Sigmoid colon (tissue), 6 donors: ENCODE measurements at regions not wholly inside any gene's neighbourhood (a gene's known extent, or its start where the extent isn't known, plus 50 kb on each side); places are given as distances from the start of the nearest gene placed in this dataset.

Experiments used
- DNase-seq: peaks from one replicate; pipeline ENCODE4 v3.0.0-alpha.2; 2019
- H3K27ac ChIP-seq, 4 donors: fragments of 200-600 bp; sonication (generic); one replicate each; pipeline ENCODE4 v1.5.1; 2016 to 2019; ENCODE audit warnings: mild to moderate bottlenecking in 1 of 4
- H3K27me3 ChIP-seq, 3 donors: fragments of 200-600 bp; sonication (generic); one replicate each; pipeline ENCODE4 v1.5.1; 2019; ENCODE audit warnings: mild to moderate bottlenecking in 1 of 3
- H3K36me3 ChIP-seq, 4 donors: fragments of 200-600 bp; sonication (generic); one replicate each; pipeline ENCODE4 v1.5.1; 2016 to 2019
- H3K4me1 ChIP-seq, 4 donors: fragments of 200-600 bp; sonication (generic); one replicate each; pipeline ENCODE4 v1.5.1; 2017 to 2019
- H3K4me3 ChIP-seq, 4 donors: fragments of 200-600 bp; sonication (generic); one replicate each; pipeline ENCODE4 v1.5.1; 2017 to 2019; ENCODE audit warnings: mild to moderate bottlenecking in 2 of 4, moderate library complexity in 1 of 4
- H3K9me3 ChIP-seq, 4 donors: fragments of 200-600 bp in 3 of 4; sonication (generic) in 3 of 4; one replicate each; pipeline versions ENCODE4 v1.5.1 to v1.6.1; 2013 to 2019
- EP300 ChIP-seq, 4 donors: sonication (generic); formaldehyde crosslinking; IDR thresholded peaks; one replicate each; pipeline ENCODE4 v1.6.1; 2017; ENCODE audit warnings: antibody characterized with exemption in 4 of 4
- POLR2A ChIP-seq, 2 donors: fragments of 450-650 bp; IDR thresholded peaks; one replicate each; pipeline ENCODE4 v1.6.1; 2016; ENCODE audit warnings: antibody characterized with exemption in 2 of 2, mild to moderate bottlenecking in 2 of 2, moderate library complexity in 2 of 2
- POLR2AphosphoS5 ChIP-seq, 4 donors: sonication (generic); formaldehyde crosslinking; IDR thresholded peaks; one replicate each; pipeline ENCODE4 v1.6.1; 2017; ENCODE audit warnings: antibody characterized with exemption in 4 of 4
- WGBS, 2 donors: extraction: QIAGEN DNeasy Blood & Tissue Kit; methylation state at CpG; one replicate each; pipeline ENCODE4 v1.1.7; 2013; 5-methylcytosine and 5-hydroxymethylcytosine counted together
- intact Hi-C: fragments of 100-400 bp; cut with DNase I; formaldehyde crosslinking; loops from one replicate; pipeline ENCODE4 v1.15.1; 2023
- TF ChIP-seq, protein P1 (sequence below), 4 experiments: fragments of 450-650 bp in 3 of 4; fragments of 200-600 bp in 1 of 4; IDR thresholded peaks; one replicate each; pipeline ENCODE4 v1.5.1; 2016 to 2019; ENCODE audit warnings: antibody characterized with exemption in 4 of 4, mild to moderate bottlenecking in 3 of 4, moderate library complexity in 2 of 4
- donor health status: healthy with polysubstance abuse.
- donor health status: healthy.

DNA sequence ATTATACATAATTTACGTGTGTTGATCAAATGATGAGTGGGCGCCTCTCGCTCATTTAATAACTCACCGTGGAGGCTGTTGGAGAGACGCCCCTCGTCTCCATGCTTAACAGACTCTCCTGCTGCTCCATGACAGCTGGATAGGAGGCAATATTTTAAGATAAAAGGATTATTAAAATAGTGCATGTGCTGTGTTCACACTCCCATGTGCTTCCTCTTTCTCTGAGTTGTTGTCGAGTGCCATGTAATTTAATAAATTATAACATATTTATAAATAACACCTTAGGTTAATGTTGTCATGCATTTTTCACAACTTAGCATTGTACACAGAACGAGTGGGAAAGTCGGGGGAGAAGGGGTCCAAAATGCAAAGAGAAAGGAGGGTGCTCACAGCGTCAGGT, 161.4 kb upstream of the TSHZ3 start:
- DNase-seq = no peak
- no peaks in the 10 kb centered on the region for H3K4me1 ChIP-seq
- 82 to 85% methylated on average over 10 of the region's 10 CpGs for WGBS, 2 donors
- no peaks in the 10 kb centered on the region for H3K36me3 ChIP-seq
- intact Hi-C loops = no loop called here
- TF ChIP-seq POLR2AphosphoS5 (IDR thresholded peaks at IDR 0.05) (no peak), POLR2A (IDR thresholded peaks at IDR 0.05) (no peak), EP300 (IDR thresholded peaks at IDR 0.05) (no peak)
- TF ChIP-seq, protein P1, sequence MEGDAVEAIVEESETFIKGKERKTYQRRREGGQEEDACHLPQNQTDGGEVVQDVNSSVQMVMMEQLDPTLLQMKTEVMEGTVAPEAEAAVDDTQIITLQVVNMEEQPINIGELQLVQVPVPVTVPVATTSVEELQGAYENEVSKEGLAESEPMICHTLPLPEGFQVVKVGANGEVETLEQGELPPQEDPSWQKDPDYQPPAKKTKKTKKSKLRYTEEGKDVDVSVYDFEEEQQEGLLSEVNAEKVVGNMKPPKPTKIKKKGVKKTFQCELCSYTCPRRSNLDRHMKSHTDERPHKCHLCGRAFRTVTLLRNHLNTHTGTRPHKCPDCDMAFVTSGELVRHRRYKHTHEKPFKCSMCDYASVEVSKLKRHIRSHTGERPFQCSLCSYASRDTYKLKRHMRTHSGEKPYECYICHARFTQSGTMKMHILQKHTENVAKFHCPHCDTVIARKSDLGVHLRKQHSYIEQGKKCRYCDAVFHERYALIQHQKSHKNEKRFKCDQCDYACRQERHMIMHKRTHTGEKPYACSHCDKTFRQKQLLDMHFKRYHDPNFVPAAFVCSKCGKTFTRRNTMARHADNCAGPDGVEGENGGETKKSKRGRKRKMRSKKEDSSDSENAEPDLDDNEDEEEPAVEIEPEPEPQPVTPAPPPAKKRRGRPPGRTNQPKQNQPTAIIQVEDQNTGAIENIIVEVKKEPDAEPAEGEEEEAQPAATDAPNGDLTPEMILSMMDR (IDR thresholded peaks at IDR 0.05) = no peak
- peaks cover 0 to 3% (median 0%) of the 10 kb centered on the region in 3 donors for H3K27me3 ChIP-seq
- no peak overlapping the region for H3K4me3 ChIP-seq
- no peak overlapping the region for H3K27ac ChIP-seq
- no peaks in the 10 kb centered on the region for H3K9me3 ChIP-seq

DNA sequence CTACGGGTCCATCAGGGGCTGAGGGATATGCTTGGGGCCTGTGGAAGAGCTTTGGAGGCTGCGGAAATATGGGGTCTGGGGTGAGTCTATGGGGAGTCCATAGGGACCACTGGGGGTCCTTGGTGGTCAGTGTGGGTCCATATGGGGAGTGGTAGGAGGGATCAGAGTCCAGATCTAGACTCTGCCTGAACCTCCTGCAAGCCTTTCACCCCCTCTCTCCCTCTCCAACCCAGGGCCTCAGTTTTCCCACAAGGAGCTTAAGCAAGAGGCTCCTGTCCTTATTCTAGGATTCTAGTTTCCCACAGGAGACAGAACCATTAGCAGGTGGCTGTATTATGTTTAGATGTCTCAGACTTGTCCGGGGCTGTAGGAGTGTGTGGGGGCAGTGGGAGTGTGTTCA, 161.9 kb upstream of the TSHZ3 start:
- H3K4me3 ChIP-seq = no peak overlapping the region
- H3K36me3 ChIP-seq = no peaks in the 10 kb centered on the region
- H3K27ac ChIP-seq = no peak overlapping the region
- peaks cover 0 to 3% (median 0%) of the 10 kb centered on the region in 3 donors for H3K27me3 ChIP-seq
- no peak for DNase-seq
- no peaks in the 10 kb centered on the region for H3K9me3 ChIP-seq
- H3K4me1 ChIP-seq = no peaks in the 10 kb centered on the region
- TF ChIP-seq POLR2A (IDR thresholded peaks at IDR 0.05) = no peak
- TF ChIP-seq POLR2AphosphoS5 (IDR thresholded peaks at IDR 0.05) = no peak
- TF ChIP-seq, protein P1 (IDR thresholded peaks at IDR 0.05) = no peak
- no peak for TF ChIP-seq EP300 (IDR thresholded peaks at IDR 0.05)
- WGBS, 2 donors = 80 to 88% methylated on average over 3 of the region's 3 CpGs
- intact Hi-C loops = no loop called here

DNA sequence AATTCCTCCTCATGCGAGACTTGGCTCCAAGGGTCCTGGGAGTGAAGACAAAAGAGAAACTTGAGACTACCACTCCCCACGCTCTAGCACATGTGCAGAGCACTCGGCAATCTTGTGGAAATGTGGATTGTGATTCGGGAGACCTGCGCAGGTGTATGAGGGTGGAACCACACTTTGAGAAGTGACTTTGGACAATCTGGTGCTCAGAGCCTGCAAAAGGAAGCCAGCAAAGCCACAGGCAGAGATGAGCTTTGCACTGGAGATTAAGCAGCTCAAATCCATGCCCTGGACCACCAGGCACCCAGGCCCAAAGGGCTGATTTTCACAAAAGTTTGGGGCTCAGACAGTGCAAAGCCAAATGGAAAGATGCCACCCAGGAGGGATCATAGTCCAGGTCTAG, 162.5 kb upstream of the TSHZ3 start:
- WGBS, 2 donors = 83 to 86% methylated on average over 5 of the region's 5 CpGs
- peaks cover 0 to 5% (median 0%) of the 10 kb centered on the region in 3 donors for H3K27me3 ChIP-seq
- no peak overlapping the region for H3K27ac ChIP-seq
- no peak overlapping the region for H3K4me3 ChIP-seq
- TF ChIP-seq EP300 (IDR thresholded peaks at IDR 0.05) (no peak), POLR2A (IDR thresholded peaks at IDR 0.05) (no peak), POLR2AphosphoS5 (IDR thresholded peaks at IDR 0.05) (no peak)
- TF ChIP-seq, protein P1 (IDR thresholded peaks at IDR 0.05) = no peak
- intact Hi-C loops = no loop called here
- no peak for DNase-seq
- H3K9me3 ChIP-seq = no peaks in the 10 kb centered on the region
- H3K36me3 ChIP-seq = no peaks in the 10 kb centered on the region
- H3K4me1 ChIP-seq = no peaks in the 10 kb centered on the region

DNA sequence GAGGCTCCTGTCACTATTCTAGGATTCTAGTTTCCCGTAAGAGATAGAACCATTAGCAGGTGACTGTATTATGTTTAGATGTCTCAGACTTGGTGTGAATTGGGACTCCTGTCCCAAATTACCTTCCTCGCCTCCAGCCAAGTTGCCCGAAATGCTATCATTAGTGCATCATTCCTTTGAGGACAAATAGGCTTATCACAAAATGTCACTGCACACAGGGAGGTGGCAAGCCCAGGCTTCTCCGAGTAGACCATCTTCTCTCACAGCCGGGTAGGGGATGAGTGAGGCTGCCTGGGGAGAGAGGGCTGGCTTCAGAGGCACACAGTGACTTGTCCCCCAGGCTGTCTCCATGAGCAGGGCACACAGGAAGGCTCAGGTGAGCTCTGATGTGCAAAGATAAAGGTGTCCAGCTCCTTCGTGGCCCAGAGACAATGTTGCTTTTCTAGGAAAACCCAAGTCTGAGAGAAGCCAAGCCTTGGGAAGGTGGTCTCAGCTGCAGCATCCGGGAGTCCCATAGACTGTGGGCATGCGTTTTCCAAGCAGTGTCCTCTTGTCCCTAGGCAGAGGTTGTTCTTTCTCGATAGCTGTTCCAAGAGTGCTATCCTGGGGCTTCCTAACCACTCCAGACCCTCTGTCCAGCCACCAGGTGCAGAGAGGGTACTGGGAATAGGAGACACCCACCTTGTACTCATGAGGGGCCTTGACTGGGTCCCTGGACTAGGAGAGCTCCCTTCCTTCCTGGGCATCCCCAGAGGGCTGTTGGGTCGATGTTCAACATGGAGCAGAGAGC, 163.1 kb upstream of the TSHZ3 start:
- TF ChIP-seq POLR2AphosphoS5 (IDR thresholded peaks at IDR 0.05) = no peak
- TF ChIP-seq POLR2A (IDR thresholded peaks at IDR 0.05) = no peak
- TF ChIP-seq, protein P1 (IDR thresholded peaks at IDR 0.05) = no peak
- TF ChIP-seq EP300 (IDR thresholded peaks at IDR 0.05) = no peak
- Histone ChIP-seq H3K27ac (no peak overlapping the region), H3K4me3 (no peak overlapping the region), H3K4me1 (no peaks in the 10 kb centered on the region), H3K36me3 (no peaks in the 10 kb centered on the region), H3K9me3 (no peaks in the 10 kb centered on the region), H3K27me3 (peaks cover 0 to 11% (median 0%) of the 10 kb centered on the region in 3 donors)
- no peak for DNase-seq
- intact Hi-C loops = no loop called here
- 74 to 85% methylated on average over 10 of the region's 10 CpGs for WGBS, 2 donors
